Mucosa of descending colon (tissue), 3 donors: ENCODE measurements at regions not wholly inside any gene's neighbourhood (a gene's known extent, or its start where the extent isn't known, plus 50 kb on each side); places are given as distances from the start of the nearest gene placed in this dataset.

Source experiments
- ATAC-seq: fragments of 200-7000 bp; cut with Tn5 transposase; one replicate; pipeline ENCODE4 v1.9.1; 2020; ENCODE audit warnings: mild to moderate bottlenecking, moderate library complexity
- DNase-seq, 3 donors: peaks; one replicate each; pipeline ENCODE4 v3.0.0-alpha.2; 2020
- H3K36me3 ChIP-seq: fragments of 200-600 bp; one replicate; pipeline ENCODE4 v1.8.0; 2021; ENCODE audit warnings: low read depth, mild to moderate bottlenecking
- H3K4me1 ChIP-seq: fragments of 200-600 bp; one replicate; pipeline ENCODE4 v1.8.0; 2021; ENCODE audit warnings: low read depth, mild to moderate bottlenecking
- H3K4me3 ChIP-seq: fragments of 200-600 bp; one replicate; pipeline ENCODE4 v1.8.0; 2021; ENCODE audit warnings: mild to moderate bottlenecking
- H3K9me3 ChIP-seq: fragments of 200-600 bp; one replicate; pipeline ENCODE4 v1.8.0; 2021; ENCODE audit warnings: mild to moderate bottlenecking
- CTCF ChIP-seq: fragments of 200-600 bp; IDR thresholded peaks from one replicate; pipeline ENCODE4 v1.8.0; 2022; ENCODE audit warnings: antibody characterized with exemption, mild to moderate bottlenecking
- intact Hi-C, 2 donors: fragments of 100-400 bp; cut with DNase I in 1 of 2; cut with micrococcal nuclease in 1 of 2; formaldehyde crosslinking; loops; one replicate each; pipeline versions ENCODE4 v1.11.0 to v1.11.1; 2022; cut with DNase I, micrococcal nuclease
- donor health status: DM: no; HTN: no; CAD: no; lungs with moderate emphysema.
- donor health status: DM: no; HTN: no; CAD: no.
- donor health status: DM: no; HTN: yes; CAD: no.

GRCh38 chr20:17107127-17107526 is 119.7 kb upstream of the PCSK2 start:
- DNase-seq, result no peak
- Histone ChIP-seq H3K4me3 (no peak overlapping the region), H3K36me3 (no peaks in the 10 kb centered on the region), H3K9me3 (no peaks in the 10 kb centered on the region), H3K4me1 (no peaks in the 10 kb centered on the region)
- intact Hi-C loops, result no loop called here
- ATAC-seq, result no peak
- TF ChIP-seq CTCF, result no peak

GRCh38 chr20:17108896-17109295 is 117.9 kb upstream of the PCSK2 start:
- TF ChIP-seq CTCF, result no peak
- Histone ChIP-seq H3K4me1 (no peaks in the 10 kb centered on the region), H3K4me3 (no peak overlapping the region), H3K36me3 (no peaks in the 10 kb centered on the region), H3K9me3 (no peaks in the 10 kb centered on the region)
- intact Hi-C loops, result no loop called here
- ATAC-seq, result no peak
- no peak for DNase-seq

- Histone ChIP-seq H3K36me3 (no peaks in the 10 kb centered on the region), H3K9me3 (no peaks in the 10 kb centered on the region), H3K4me1 (no peaks in the 10 kb centered on the region), H3K4me3 (no peak overlapping the region)
- intact Hi-C loops, result no loop called here
- ATAC-seq (no peak), DNase-seq (no peak)
- TF ChIP-seq CTCF, result no peak
Observed at GRCh38 chr20:17109307-17109706, 117.5 kb upstream of the PCSK2 start.

- no peaks in the 10 kb centered on the region for H3K36me3 ChIP-seq
- no peak overlapping the region for H3K4me3 ChIP-seq
- H3K4me1 ChIP-seq, result no peaks in the 10 kb centered on the region
- intact Hi-C loops, result no loop called here
- DNase-seq (no peak), ATAC-seq (no peak)
- H3K9me3 ChIP-seq, result no peaks in the 10 kb centered on the region
- no peak for TF ChIP-seq CTCF
Observed at GRCh38 chr20:17128206-17128605, 98.6 kb upstream of the PCSK2 start.

- ATAC-seq (no peak), DNase-seq (no peak)
- H3K36me3 ChIP-seq, result no peaks in the 10 kb centered on the region
- no peak overlapping the region for H3K4me3 ChIP-seq
- no peaks in the 10 kb centered on the region for H3K9me3 ChIP-seq
- intact Hi-C loops, result no loop called here
- no peak for TF ChIP-seq CTCF
- H3K4me1 ChIP-seq, result no peaks in the 10 kb centered on the region
Observed at GRCh38 chr20:17129089-17129488, 97.8 kb upstream of the PCSK2 start.

- Histone ChIP-seq H3K4me1 (no peaks in the 10 kb centered on the region), H3K9me3 (no peaks in the 10 kb centered on the region), H3K4me3 (no peak overlapping the region), H3K36me3 (no peaks in the 10 kb centered on the region)
- intact Hi-C loops, result no loop called here
- no peak for TF ChIP-seq CTCF
- ATAC-seq, result no peak
- DNase-seq, result no peak
Observed at GRCh38 chr20:17137692-17138091, 89.1 kb upstream of the PCSK2 start.
